SK-N-SH treated with all-trans-retinoic acid at 6 μM for 48 hours (cell line): ENCODE measurements at regions not wholly inside any gene's neighbourhood (a gene's known extent, or its start where the extent isn't known, plus 50 kb on each side); places are given as distances from the start of the nearest gene placed in this dataset.

Source experiments
- ATAC-seq: fragments of 200-7000 bp; cut with Tn5 transposase; 3 replicates; pipeline ENCODE4 v1.9.1; 2020; ENCODE audit warnings: mild to moderate bottlenecking, moderate library complexity
- ARNTL ChIP-seq: fragments of 450-650 bp; formaldehyde crosslinking; IDR thresholded peaks from 2 replicates; pipeline ENCODE4 v1.5.0; 2020; ENCODE audit warnings: low read depth, mild to moderate bottlenecking, moderate library complexity, borderline replicate concordance
- BACH2 ChIP-seq: fragments of 250-450 bp; sonication (Bioruptor Pico); IDR thresholded peaks from 2 replicates; pipeline ENCODE4 v1.9.0; 2021; ENCODE audit warnings: mild to moderate bottlenecking, borderline replicate concordance
- CREB5 ChIP-seq: fragments of 250-450 bp; sonication (Bioruptor Pico); IDR thresholded peaks from 2 replicates; pipeline ENCODE4 v1.5.1; 2020; ENCODE audit warnings: low read depth, mild to moderate bottlenecking, moderate library complexity
- CSRNP3 ChIP-seq: fragments of 250-450 bp; sonication (Bioruptor Pico); IDR thresholded peaks from 2 replicates; pipeline ENCODE4 v1.5.1; 2021; ENCODE audit warnings: mild to moderate bottlenecking, moderate library complexity
- GLIS3 ChIP-seq: fragments of 250-450 bp; sonication (Bioruptor Pico); IDR thresholded peaks from 2 replicates; pipeline ENCODE4 v1.5.0; 2020; ENCODE audit warnings: mild to moderate bottlenecking, moderate library complexity
- ISL1 ChIP-seq: fragments of 250-450 bp; sonication (Bioruptor Pico); IDR thresholded peaks from 2 replicates; pipeline ENCODE4 v2.1.2; 2022; ENCODE audit warnings: mild to moderate bottlenecking, moderate library complexity
- PATZ1 ChIP-seq: fragments of 250-450 bp; sonication (Bioruptor Pico); IDR thresholded peaks from 2 replicates; pipeline ENCODE4 v1.8.0; 2020; ENCODE audit warnings: mild to moderate bottlenecking, moderate library complexity, borderline replicate concordance
- POU6F1 ChIP-seq: fragments of 250-450 bp; sonication (Bioruptor Pico); IDR thresholded peaks from 2 replicates; pipeline ENCODE4 v1.8.0; 2021; ENCODE audit warnings: low read depth, mild to moderate bottlenecking, moderate library complexity, borderline replicate concordance
- PPARA ChIP-seq: fragments of 250-450 bp; sonication (Bioruptor Pico); IDR thresholded peaks from 2 replicates; pipeline ENCODE4 v1.5.0; 2020; ENCODE audit warnings: mild to moderate bottlenecking, borderline replicate concordance
- RARB ChIP-seq: fragments of 250-450 bp; sonication (Bioruptor Pico); IDR thresholded peaks from 2 replicates; pipeline ENCODE4 v1.8.0; 2021; ENCODE audit warnings: mild to moderate bottlenecking, moderate library complexity
- SNAI2 ChIP-seq: fragments of 250-450 bp; sonication (Bioruptor Pico); IDR thresholded peaks from 2 replicates; pipeline ENCODE4 v1.5.0; 2020; ENCODE audit warnings: mild to moderate bottlenecking, moderate library complexity
- TCF4 ChIP-seq: fragments of 250-450 bp; sonication (Bioruptor Pico); IDR thresholded peaks from 2 replicates; pipeline ENCODE4 v1.8.0; 2021; ENCODE audit warnings: mild to moderate bottlenecking, moderate library complexity, borderline replicate concordance
- TSHZ2 ChIP-seq: fragments of 250-450 bp; sonication (Bioruptor Pico); IDR thresholded peaks from 2 replicates; pipeline ENCODE4 v1.5.0; 2020; ENCODE audit warnings: mild to moderate bottlenecking, moderate library complexity
- ZC3H10 ChIP-seq: fragments of 250-450 bp; sonication (Bioruptor Pico); IDR thresholded peaks from 2 replicates; pipeline ENCODE4 v1.5.1; 2021; ENCODE audit warnings: mild to moderate bottlenecking, moderate library complexity
- ZFP3 ChIP-seq: fragments of 250-450 bp; sonication (Bioruptor Pico); IDR thresholded peaks from 2 replicates; pipeline ENCODE4 v1.5.0; 2020; ENCODE audit warnings: mild to moderate bottlenecking, moderate library complexity
- ZNF565 ChIP-seq: fragments of 450-650 bp; formaldehyde crosslinking; conservative IDR thresholded peaks from 2 replicates; pipeline ENCODE4 v1.5.0; 2020; ENCODE audit warnings: low read depth, mild to moderate bottlenecking, moderate library complexity
- ZNF70 ChIP-seq: fragments of 450-650 bp; formaldehyde crosslinking; IDR thresholded peaks from 2 replicates; pipeline ENCODE4 v1.5.0; 2020; ENCODE audit warnings: mild to moderate bottlenecking, moderate library complexity
- ZNF8 ChIP-seq: fragments of 450-650 bp; formaldehyde crosslinking; IDR thresholded peaks from 2 replicates; pipeline ENCODE4 v1.5.0; 2020; ENCODE audit warnings: mild to moderate bottlenecking, moderate library complexity

GRCh38 chr5:60404171-60404570, 295.8 kb downstream of the DEPDC1B start:
- TF ChIP-seq ZC3H10: no peak
- TF ChIP-seq ZFP3 (CRISPR knock-in tag): no peak
- TF ChIP-seq ISL1: no peak
- TF ChIP-seq ZNF70 (CRISPR knock-in tag): no peak
- TF ChIP-seq ZNF8 (CRISPR knock-in tag): no peak
- no peak for TF ChIP-seq SNAI2
- no peak for TF ChIP-seq POU6F1 (CRISPR knock-in tag)
- no peak for TF ChIP-seq ZNF565 (CRISPR knock-in tag)
- TF ChIP-seq CSRNP3 (CRISPR knock-in tag): no peak
- TF ChIP-seq PPARA (CRISPR knock-in tag): no peak
- TF ChIP-seq BACH2 (CRISPR knock-in tag): no peak
- no peak for ATAC-seq

- TF ChIP-seq RARB (CRISPR knock-in tag) (no peak), POU6F1 (CRISPR knock-in tag) (no peak), PATZ1 (no peak), ZNF565 (CRISPR knock-in tag) (no peak), CREB5 (CRISPR knock-in tag) (no peak), GLIS3 (CRISPR knock-in tag) (no peak), TSHZ2 (no peak), SNAI2 (no peak), TCF4 (CRISPR knock-in tag) (no peak), CSRNP3 (CRISPR knock-in tag) (no peak), PPARA (CRISPR knock-in tag) (no peak), ARNTL (CRISPR knock-in tag) (no peak)
- ATAC-seq: no peak
Measured at GRCh38 chr5:60403343-60404006, 296.5 kb downstream of the DEPDC1B start.
